22Rv1 (cell line): ENCODE measurements at regions not wholly inside any gene's neighbourhood (a gene's known extent, or its start where the extent isn't known, plus 50 kb on each side); places are given as distances from the start of the nearest gene placed in this dataset.

ENCODE experiments used
- ZFX ChIP-seq: fragments of 450-650 bp; IDR thresholded peaks from 2 replicates; pipeline ENCODE4 v1.6.1; 2017; ENCODE audit warnings: antibody characterized with exemption, borderline replicate concordance
- TF ChIP-seq, protein P1 (sequence below): fragments of 450-650 bp; IDR thresholded peaks from 2 replicates; pipeline ENCODE4 v1.5.1; 2017; ENCODE audit warnings: mild to moderate bottlenecking

DNA sequence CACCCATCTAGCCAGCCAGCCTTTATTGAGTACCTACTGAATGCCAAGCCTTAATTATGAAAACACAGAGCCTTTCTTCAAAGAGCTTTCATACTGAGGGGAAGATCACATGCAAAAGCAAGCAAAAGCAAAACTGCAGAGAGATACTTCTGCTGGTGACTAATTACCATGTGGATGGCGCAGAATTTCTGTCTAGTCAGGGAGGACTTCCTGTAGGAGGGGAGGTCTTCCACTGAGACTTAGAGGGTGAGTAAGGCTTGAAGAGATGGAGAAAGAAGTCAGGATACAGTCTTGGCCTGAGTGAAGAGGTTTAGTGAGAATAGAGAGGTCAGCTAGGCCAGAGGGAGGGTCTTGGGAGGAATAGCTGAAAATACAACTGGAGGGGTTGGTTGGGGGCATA lies 53.9 kb upstream of the CCL2 start:
- no peak for TF ChIP-seq ZFX
- TF ChIP-seq, protein P1, sequence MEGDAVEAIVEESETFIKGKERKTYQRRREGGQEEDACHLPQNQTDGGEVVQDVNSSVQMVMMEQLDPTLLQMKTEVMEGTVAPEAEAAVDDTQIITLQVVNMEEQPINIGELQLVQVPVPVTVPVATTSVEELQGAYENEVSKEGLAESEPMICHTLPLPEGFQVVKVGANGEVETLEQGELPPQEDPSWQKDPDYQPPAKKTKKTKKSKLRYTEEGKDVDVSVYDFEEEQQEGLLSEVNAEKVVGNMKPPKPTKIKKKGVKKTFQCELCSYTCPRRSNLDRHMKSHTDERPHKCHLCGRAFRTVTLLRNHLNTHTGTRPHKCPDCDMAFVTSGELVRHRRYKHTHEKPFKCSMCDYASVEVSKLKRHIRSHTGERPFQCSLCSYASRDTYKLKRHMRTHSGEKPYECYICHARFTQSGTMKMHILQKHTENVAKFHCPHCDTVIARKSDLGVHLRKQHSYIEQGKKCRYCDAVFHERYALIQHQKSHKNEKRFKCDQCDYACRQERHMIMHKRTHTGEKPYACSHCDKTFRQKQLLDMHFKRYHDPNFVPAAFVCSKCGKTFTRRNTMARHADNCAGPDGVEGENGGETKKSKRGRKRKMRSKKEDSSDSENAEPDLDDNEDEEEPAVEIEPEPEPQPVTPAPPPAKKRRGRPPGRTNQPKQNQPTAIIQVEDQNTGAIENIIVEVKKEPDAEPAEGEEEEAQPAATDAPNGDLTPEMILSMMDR, result no peak
